Inflammatory macrophage (primary cell): ENCODE measurements at regions not wholly inside any gene's neighbourhood (a gene's known extent, or its start where the extent isn't known, plus 50 kb on each side); places are given as distances from the start of the nearest gene placed in this dataset.
"Not testable (repeated sequence)": the region's sequence is repeated elsewhere in the genome, so short reads cannot be mapped to it uniquely, and the experiment has no call there.

ENCODE experiments used
- DNase-seq, 2 donors: peaks; one replicate each; pipeline ENCODE4 v3.0.0-alpha.2; 2020 to 2022

GRCh38 chr2:174697255-174697654 is 67.0 kb downstream of the CHRNA1 start:
- peak; percentile 77 to 80 for DNase-seq

DNA sequence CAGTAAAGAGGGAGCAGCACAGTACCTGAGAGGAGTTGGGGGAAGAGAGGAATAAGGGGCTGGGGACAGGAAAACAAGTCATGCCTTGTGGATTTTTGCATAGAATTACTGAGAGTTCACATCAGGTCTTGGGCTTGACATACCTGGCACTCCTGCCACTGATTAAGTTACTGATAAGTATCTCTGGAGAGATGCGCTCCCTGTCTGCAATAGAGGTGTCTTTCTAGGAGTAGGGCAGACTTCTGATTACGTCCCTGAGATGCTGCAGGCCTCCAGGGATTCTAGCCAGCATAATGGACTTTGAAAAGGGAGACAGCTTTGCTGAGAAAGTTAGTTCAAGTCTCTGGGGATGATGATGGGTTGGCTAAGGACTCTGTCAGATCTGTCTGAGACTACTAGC is 69.4 kb downstream of the CHRNA1 start:
- no peak for DNase-seq

DNA sequence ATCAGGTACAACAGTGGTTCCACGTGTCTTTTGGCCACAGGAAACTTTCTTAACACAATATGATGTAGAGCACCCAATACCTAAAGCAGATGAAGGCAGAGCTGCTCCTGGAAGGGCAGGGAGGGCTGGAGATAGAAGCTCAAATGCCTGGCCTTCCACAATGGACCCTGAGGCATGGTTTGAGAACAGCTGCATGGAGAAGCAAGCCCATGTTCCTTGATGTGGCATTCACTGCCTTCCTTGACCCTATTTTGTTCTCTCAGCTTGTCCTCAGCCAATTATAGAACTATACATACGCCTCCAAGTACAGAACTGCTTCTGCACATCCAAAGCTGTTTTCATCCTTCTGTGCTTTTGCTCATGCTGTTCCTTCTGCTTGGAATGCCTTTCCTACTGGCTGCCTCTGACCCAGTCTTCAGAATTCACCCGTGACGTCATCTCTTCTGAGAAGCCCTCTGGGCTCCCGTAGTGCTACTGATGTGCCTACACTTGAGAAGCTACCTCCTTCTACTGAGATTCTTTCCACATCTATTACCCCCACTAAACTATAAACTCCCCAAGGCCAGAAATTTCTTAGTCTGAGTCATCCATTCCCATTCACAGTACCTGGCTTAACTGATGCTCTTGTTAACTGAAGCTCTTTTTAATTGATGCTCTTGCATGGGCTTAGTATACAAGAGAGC is 69.9 kb downstream of the CHRNA1 start:
- no peak for DNase-seq

- DNase-seq = no peak
Measured at GRCh38 chr2:174693344-174693743, 70.9 kb downstream of the CHRNA1 start.

- DNase-seq = no peak
Measured at GRCh38 chr2:174692256-174692919, 71.9 kb downstream of the CHRNA1 start.

- peak; percentile 21 to 24 for DNase-seq
Measured at GRCh38 chr2:174691201-174691779, 73.0 kb downstream of the CHRNA1 start.

DNA sequence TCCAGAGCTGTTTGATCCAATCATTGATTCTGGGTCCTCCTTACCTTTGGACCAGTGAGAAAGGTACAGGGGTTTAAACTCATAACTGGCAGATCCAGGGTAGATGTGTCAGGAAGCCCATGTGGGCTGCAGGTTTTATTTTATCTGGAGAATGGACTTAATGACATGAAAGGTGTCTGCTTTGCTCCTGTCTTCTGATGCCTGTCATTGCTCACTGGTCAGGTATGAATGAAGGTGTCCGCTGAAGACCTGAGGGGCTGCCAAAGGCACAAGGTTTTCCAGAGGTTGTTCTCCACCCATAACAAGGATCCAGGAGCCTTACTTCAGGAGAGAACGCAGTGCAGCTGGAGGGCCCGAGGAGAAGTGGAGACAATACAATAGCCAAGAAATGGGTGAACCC is 74.2 kb downstream of the CHRNA1 start:
- DNase-seq = no peak

- DNase-seq = peak in 1 of 2 donors; percentile 68
Measured at GRCh38 chr2:174688079-174688478, 76.2 kb downstream of the CHRNA1 start.

- DNase-seq = no peak
Measured at GRCh38 chr2:174686430-174686829, 77.8 kb downstream of the CHRNA1 start.

GRCh38 chr2:174683392-174683759 is 80.9 kb downstream of the CHRNA1 start:
- DNase-seq = peak; percentile 33 to 41

DNA sequence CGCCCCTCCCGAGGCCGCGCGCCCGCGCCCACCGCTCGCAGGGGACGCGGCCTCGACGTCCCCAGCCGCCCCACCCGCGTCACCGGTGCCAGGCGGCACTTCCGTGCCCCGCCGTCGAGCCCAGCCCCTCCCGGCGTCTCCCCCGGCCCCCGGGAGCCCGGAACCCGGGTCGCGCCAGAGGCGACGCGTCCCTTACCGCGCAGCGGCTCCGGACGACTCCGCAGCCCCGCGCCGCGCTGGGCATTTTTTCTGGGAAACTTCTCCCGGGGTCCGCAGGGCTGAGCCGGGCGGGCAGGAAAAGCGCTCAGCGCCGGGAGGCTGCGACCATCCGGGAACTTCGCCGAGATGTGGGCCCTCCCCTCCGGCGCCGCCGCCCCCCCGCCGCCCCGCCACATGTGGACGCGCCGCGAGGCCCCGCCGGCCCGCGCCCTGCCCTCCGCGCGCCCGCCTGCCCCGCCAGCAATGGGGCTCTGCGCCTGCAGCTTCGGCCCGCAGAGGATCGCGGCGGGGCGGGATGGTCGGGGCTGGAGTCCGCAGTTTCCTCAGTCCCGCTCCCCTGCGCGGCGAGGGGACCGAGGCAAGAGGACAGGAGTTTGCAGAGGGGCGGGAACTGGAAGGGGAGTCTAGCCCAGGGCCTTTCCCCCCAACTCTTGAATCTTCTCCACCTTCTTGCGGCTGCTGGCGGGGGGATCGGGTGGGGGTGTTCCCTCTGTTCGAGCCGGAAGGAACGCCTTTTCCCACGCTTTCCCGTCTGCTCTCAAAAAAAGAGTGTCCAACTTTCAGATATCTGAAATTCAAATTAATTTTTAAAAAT is 81.5 kb downstream of the CHRNA1 start:
- DNase-seq = peak in 1 of 2 donors; percentile 32

- no peak for DNase-seq
Measured at GRCh38 chr2:174682007-174682577, 82.2 kb downstream of the CHRNA1 start.

GRCh38 chr2:174681099-174682006 is 82.9 kb downstream of the CHRNA1 start:
- no peak for DNase-seq

DNA sequence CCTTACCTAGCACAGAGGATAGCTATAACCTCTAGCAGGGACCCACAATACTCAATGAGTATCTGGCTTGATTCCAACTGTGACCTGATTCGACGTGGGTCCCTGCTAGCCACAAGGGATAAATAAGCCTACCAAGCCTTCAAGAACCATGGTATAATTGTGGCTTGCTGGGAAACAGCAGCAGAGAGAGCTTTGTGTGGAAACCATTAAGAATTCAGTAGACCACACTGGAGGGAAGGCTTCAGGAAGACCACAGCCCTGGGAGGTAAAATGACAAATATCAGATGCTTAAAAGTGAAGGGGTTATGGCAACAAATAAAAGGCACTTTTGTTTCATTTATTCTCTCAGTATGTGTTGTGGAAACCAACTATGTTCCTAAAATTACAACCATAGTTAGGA is 82.6 kb upstream of the WIPF1 start:
- no peak for DNase-seq

- DNase-seq = no peak
Measured at GRCh38 chr2:174678395-174678794, 80.8 kb upstream of the WIPF1 start.

DNA sequence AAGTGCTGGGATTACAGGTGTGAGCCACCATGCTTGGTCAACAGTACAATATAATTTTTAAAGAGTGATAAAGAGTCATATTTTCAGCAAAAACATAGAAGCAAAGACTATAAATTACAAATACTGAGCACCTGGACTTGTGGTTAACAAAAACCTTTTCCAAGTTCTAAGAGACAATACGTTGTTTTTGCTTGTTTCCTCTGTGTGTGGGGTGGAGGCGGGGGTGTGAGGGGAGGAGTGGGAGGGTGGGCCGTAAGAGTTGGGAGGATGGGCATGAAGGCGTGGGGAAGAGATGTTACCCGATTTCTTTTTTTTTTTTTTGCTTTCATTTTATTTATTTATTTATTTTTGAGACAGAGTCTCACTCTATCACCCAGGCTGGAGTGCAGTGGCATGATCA is 78.0 kb upstream of the WIPF1 start:
- no peak for DNase-seq

DNA sequence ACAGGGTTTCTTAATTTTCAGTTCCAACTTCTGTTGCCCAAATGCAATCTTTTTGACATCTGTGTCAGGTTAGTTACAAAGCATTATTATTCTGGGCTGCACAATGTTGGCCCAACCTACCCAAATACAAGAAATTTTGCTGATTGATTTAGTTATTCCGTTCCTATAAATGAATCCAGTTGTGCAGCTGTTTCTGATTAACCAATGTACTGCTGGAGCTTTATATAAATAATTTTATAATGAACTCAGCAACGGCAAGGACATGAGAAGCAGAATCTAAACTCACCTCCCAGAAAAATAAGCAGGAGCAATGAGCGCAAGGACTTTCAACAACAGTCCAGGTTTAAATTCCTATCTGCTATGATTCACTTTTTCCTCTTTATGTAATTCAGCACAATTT is 76.3 kb upstream of the WIPF1 start:
- DNase-seq = no peak

DNA sequence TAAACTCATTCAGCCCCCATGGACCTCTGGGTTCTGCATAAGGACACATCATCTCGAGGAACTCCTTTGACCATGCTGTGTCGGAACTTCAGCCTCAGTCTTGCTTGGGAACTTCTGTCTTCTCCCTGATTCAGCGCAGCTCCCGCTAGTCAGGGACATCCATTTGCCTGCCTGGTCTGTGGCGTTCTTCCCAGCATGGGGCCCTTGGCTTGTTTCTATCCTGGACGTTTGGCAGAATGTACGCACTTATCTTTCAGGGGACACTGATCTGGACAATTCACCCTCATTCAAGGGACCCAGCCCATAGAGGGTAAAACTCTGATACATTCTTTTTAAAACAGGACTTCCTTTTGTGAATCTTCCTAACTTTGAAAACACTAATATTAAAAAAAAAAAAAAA is 75.8 kb upstream of the WIPF1 start:
- DNase-seq = no peak

GRCh38 chr2:174671532-174671931 is 73.9 kb upstream of the WIPF1 start:
- not testable (repeated sequence) for DNase-seq

DNA sequence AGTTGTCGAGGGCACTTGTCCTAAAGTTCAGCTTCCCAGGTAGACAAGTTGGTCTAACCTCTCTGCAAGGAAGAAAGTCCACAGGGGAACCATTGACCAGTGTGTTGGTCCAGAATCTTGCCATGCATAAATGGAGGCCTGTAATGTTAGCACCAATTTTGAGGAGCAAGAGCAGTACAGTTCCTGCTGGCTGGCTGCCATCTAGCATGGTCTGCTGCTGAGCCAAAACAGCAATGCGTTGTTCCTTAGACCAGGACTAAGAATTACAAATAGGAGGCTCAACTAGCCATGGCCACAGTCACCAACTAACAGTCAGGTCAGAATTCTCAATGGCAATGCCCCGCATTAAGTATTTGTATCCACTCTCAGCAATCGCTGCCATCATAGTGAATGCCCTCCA is 72.8 kb upstream of the WIPF1 start:
- DNase-seq = no peak

GRCh38 chr2:174669336-174669735 is 71.7 kb upstream of the WIPF1 start:
- DNase-seq = no peak

DNA sequence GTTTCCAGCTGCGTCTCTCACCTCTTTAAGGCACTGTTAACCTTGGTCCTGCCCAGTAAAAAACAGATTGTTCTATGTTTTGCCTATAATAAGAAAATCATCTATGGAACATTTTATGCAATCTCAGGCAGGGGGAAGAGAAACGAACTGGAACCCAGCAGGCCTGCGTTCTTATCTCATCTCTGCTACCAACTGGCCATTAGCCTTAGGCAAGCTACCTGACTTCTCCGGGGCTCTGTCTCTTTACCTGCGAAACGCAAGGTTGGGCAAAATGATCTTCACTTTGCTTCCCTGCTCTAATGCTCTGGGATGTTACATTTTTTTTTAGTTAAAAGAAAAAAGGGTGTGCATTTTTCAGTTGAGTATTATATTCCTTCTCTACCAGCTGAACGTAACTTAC is 70.5 kb upstream of the WIPF1 start:
- no peak for DNase-seq
